Activated CD4-positive, CD25-positive, alpha-beta regulatory T cell treated with anti-CD3 and anti-CD28 coated beads, Interleukin-2, amount 50 U/mL, for 24 hours (primary cell): ENCODE measurements at regions not wholly inside any gene's neighbourhood (a gene's known extent, or its start where the extent isn't known, plus 50 kb on each side); places are given as distances from the start of the nearest gene placed in this dataset.

ENCODE experiments used
- ATAC-seq, 2 donors: fragments of 150-1000 bp; cut with Tn5 transposase; one replicate each; pipeline ENCODE4 v1.10.0; 2021; ENCODE audit warnings: mild to moderate bottlenecking in 1 of 2, moderate library complexity in 1 of 2

GRCh38 chr13:93145199-93145598, 81.4 kb upstream of the GPC6 start:
- ATAC-seq: no peak

- ATAC-seq: no peak
Observed at GRCh38 chr13:93146584-93147297, 79.9 kb upstream of the GPC6 start.

- ATAC-seq: no peak
Observed at GRCh38 chr13:93147298-93147645, 79.3 kb upstream of the GPC6 start.

GRCh38 chr13:93147946-93148345, 78.7 kb upstream of the GPC6 start:
- no peak for ATAC-seq

- peak; percentile 52 to 53 for ATAC-seq
Observed at GRCh38 chr13:93151277-93151676, 75.3 kb upstream of the GPC6 start.

GRCh38 chr13:93158565-93158964, 68.0 kb upstream of the GPC6 start:
- no peak for ATAC-seq

- ATAC-seq: peak in 1 of 2 donors; percentile 35
Observed at GRCh38 chr13:93169980-93170379, 56.6 kb upstream of the GPC6 start.

GRCh38 chr13:93172109-93172508, 54.5 kb upstream of the GPC6 start:
- ATAC-seq: no peak

GRCh38 chr13:93173654-93174053, 53.0 kb upstream of the GPC6 start:
- ATAC-seq: no peak

GRCh38 chr13:93174260-93174659, 52.3 kb upstream of the GPC6 start:
- no peak for ATAC-seq
